Transverse colon (tissue), 4 donors: ENCODE measurements at regions not wholly inside any gene's neighbourhood (a gene's known extent, or its start where the extent isn't known, plus 50 kb on each side); places are given as distances from the start of the nearest gene placed in this dataset.
A peak's percentile ranks its signal among the peaks of the same experiment; 100 is the strongest.

Experiments used
- DNase-seq: peaks from one replicate; pipeline ENCODE4 v3.0.0-alpha.2; 2019
- H3K27ac ChIP-seq, 4 donors: fragments of 200-600 bp; sonication (generic); 2 replicates each; pipeline ENCODE4 v1.5.1; 2016 to 2018; ENCODE audit warnings: inconsistent platforms in 4 of 4
- H3K27me3 ChIP-seq: fragments of 200-600 bp; sonication (generic); 2 replicates; pipeline ENCODE4 v1.5.1; 2017; ENCODE audit warnings: inconsistent platforms
- H3K36me3 ChIP-seq, 4 donors: fragments of 200-600 bp; sonication (generic); 2 replicates each; pipeline ENCODE4 v1.5.1; 2017 to 2019; ENCODE audit warnings: inconsistent platforms in 4 of 4
- H3K4me1 ChIP-seq, 4 donors: fragments of 200-600 bp; sonication (generic); 2 replicates each; pipeline ENCODE4 v1.5.1; 2017 to 2020; ENCODE audit warnings: inconsistent platforms in 4 of 4
- H3K4me3 ChIP-seq, 4 donors: fragments of 200-600 bp; sonication (generic); 1 replicate in 1 of 4; 2 replicates in 3 of 4; pipeline versions ENCODE4 v1.5.1 to v1.6.1; 2017 to 2019; ENCODE audit warnings: inconsistent platforms in 4 of 4
- H3K9me3 ChIP-seq, 2 donors: fragments of 200-600 bp; sonication (generic); 2 replicates each; pipeline ENCODE4 v1.5.1; 2017 to 2019; ENCODE audit warnings: inconsistent platforms in 2 of 2
- EP300 ChIP-seq: sonication (generic); formaldehyde crosslinking; IDR thresholded peaks from one replicate; pipeline ENCODE4 v1.6.1; 2017; ENCODE audit warnings: antibody characterized with exemption, low read depth
- POLR2A ChIP-seq: fragments of 450-650 bp; IDR thresholded peaks from one replicate; pipeline ENCODE4 v1.6.1; 2016; ENCODE audit warnings: antibody characterized with exemption, mild to moderate bottlenecking, moderate library complexity
- POLR2AphosphoS5 ChIP-seq, 3 donors: sonication (generic); formaldehyde crosslinking; IDR thresholded peaks; one replicate each; pipeline ENCODE4 v1.6.1; 2016; ENCODE audit warnings: antibody characterized with exemption in 3 of 3
- WGBS, 2 donors: methylation state at CpG; one replicate each; pipeline ENCODE4 v1.1.5; 2018; ENCODE audit warnings: low coverage in 1 of 2; 5-methylcytosine and 5-hydroxymethylcytosine counted together
- in situ Hi-C, 4 donors: fragments of 200-750 bp; cut with MboI; loops; one replicate each; pipeline versions ENCODE4 v1.15.0 to v1.15.1; 2017; ENCODE audit warnings: low sequenced_read_pairs in 3 of 4, low pct_ligation_motif_present in 1 of 4, low pct_unique_long_range_greater_than_20kb in 1 of 4
- intact Hi-C: fragments of 100-400 bp; cut with DNase I; formaldehyde crosslinking; loops from one replicate; pipeline ENCODE4 v1.15.1; 2023; ENCODE audit warnings: low total_unique reads
- TF ChIP-seq, protein P1 (sequence below), 5 experiments: fragments of 200-600 bp in 3 of 5; fragments of 450-650 bp in 2 of 5; sonication (generic) in 3 of 5; IDR thresholded peaks; 1 replicate in 2 of 5; 2 replicates in 3 of 5; pipeline ENCODE4 v1.5.1; 2016 to 2017; ENCODE audit warnings: antibody characterized with exemption in 5 of 5, inconsistent platforms in 3 of 5, mild to moderate bottlenecking in 2 of 5, moderate library complexity in 1 of 5

DNA sequence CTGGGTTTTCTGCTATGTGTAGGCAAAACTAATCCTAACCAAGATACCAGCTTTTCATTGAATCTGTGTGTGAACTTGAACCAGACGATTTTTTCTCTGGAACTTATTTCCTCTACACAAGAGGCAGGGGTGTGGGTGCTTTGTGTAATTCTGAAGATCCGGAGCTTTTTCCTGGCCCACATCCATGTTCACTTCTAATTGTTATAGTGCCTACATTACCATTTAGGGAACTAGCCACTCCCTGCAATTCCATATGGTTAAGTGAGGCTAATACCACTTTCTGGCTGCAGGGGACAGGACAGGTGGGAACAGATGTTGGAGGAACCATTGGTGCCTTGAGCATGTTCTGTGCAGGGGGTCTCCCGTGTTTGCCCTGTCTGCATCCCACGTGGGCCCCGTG lies 83.4 kb upstream of the FMN2 start:
- in situ Hi-C loops: no loop called here
- Histone ChIP-seq H3K4me1 (peaks cover 0 to 8% (median 4%) of the 10 kb centered on the region in 4 donors), H3K27ac (no peak overlapping the region), H3K9me3 (no peaks in the 10 kb centered on the region), H3K27me3 (peaks cover 7% of the 10 kb centered on the region), H3K4me3 (no peak overlapping the region), H3K36me3 (no peaks in the 10 kb centered on the region)
- DNase-seq: peak; percentile 33
- intact Hi-C loops: no loop called here
- TF ChIP-seq EP300: no peak
- TF ChIP-seq, protein P1, sequence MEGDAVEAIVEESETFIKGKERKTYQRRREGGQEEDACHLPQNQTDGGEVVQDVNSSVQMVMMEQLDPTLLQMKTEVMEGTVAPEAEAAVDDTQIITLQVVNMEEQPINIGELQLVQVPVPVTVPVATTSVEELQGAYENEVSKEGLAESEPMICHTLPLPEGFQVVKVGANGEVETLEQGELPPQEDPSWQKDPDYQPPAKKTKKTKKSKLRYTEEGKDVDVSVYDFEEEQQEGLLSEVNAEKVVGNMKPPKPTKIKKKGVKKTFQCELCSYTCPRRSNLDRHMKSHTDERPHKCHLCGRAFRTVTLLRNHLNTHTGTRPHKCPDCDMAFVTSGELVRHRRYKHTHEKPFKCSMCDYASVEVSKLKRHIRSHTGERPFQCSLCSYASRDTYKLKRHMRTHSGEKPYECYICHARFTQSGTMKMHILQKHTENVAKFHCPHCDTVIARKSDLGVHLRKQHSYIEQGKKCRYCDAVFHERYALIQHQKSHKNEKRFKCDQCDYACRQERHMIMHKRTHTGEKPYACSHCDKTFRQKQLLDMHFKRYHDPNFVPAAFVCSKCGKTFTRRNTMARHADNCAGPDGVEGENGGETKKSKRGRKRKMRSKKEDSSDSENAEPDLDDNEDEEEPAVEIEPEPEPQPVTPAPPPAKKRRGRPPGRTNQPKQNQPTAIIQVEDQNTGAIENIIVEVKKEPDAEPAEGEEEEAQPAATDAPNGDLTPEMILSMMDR (IDR thresholded peaks at IDR 0.05): peak in 1 of 5 experiments; percentile 25
- WGBS, 2 donors: 39% methylated on average over 5 of the region's 5 CpGs; no CpG with 5 or more reads in 1 of the 2 donors

DNA sequence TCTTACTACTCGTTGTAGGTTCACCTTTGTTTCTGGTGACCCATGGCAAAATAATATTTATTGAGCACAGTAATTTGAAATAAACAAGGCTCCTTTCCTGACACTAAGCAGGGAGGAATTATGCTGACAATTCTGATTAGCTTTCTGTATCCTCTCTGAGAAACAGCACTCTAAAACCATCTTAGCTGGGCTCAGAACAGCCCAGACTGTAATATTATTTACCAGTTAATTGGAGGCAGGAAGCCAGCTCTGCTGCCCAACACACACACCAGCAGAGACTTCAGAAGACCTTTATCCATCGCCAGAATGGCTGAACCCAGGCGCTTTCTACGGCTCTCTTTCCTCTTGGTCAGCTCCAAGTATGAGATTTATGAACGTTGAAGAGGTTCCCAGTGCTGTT lies 77.6 kb upstream of the FMN2 start:
- no peaks in the 10 kb centered on the region for H3K4me1 ChIP-seq
- peaks cover 0 to 13% of the 10 kb centered on the region in 2 donors for H3K9me3 ChIP-seq
- intact Hi-C loops (no loop called here), in situ Hi-C loops (no loop called here)
- peaks cover 0 to 2% (median 0%) of the 10 kb centered on the region in 4 donors for H3K36me3 ChIP-seq
- H3K4me3 ChIP-seq: no peak overlapping the region
- TF ChIP-seq, protein P1 (IDR thresholded peaks at IDR 0.05): no peak
- 65 to 73% methylated on average over 3 to 5 of the region's 5 CpGs for WGBS, 2 donors
- no peaks in the 10 kb centered on the region for H3K27me3 ChIP-seq
- DNase-seq: no peak
- no peak overlapping the region for H3K27ac ChIP-seq

DNA sequence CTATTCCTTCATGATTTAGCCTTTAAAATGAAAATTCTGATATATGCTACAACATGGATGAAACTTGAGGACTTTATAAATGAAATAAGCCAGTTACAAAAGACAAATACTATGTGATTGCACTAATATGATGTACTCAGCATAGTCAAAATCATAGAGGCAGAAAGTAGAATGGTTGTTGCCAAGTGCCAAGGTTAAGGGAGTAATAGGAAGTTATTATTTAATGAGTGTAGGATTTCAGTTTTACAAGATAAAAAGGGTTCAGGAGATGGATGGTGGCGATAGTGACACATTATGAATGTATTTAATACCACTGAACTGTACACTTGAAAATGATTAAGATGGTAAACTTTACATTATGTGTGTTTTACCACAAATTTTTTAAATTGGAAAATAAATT lies 73.1 kb upstream of the FMN2 start:
- intact Hi-C loops: no loop called here
- WGBS, 2 donors: 0 to 86% methylated on average over 1 of the region's 1 CpG
- Histone ChIP-seq H3K9me3 (peaks cover 0 to 13% of the 10 kb centered on the region in 2 donors), H3K27ac (no peak overlapping the region), H3K4me1 (no peaks in the 10 kb centered on the region), H3K4me3 (no peak overlapping the region), H3K36me3 (peaks cover 0 to 2% (median 0%) of the 10 kb centered on the region in 4 donors), H3K27me3 (no peaks in the 10 kb centered on the region)
- no peak for DNase-seq
- in situ Hi-C loops: no loop called here
- TF ChIP-seq, protein P1 (IDR thresholded peaks at IDR 0.05): no peak
- no peak for TF ChIP-seq POLR2A
- TF ChIP-seq POLR2AphosphoS5 (IDR thresholded peaks at IDR 0.05): no peak
- no peak for TF ChIP-seq EP300

DNA sequence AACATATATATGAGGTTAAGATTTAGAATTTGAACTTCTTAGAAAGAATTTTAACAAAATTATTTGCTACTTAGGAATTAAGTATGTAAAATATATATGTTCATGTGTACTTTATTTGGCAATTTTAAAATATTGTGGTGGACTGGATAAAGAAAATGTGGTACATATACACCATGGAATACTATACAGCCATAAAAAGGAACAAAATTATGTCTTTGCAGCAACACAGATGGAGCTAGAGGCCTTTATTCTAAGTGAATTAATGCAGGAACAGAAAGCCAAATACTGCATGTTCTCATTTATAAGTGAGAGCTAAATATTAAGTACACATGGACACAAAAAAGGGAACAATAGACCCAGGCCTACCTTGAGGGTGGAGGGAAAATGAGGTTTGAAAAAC lies 72.2 kb upstream of the FMN2 start:
- intact Hi-C loops (no loop called here), in situ Hi-C loops (no loop called here)
- peaks cover 0 to 2% (median 0%) of the 10 kb centered on the region in 4 donors for H3K36me3 ChIP-seq
- TF ChIP-seq, protein P1 (IDR thresholded peaks at IDR 0.05): no peak
- TF ChIP-seq POLR2AphosphoS5 (IDR thresholded peaks at IDR 0.05): no peak
- no peak for TF ChIP-seq EP300
- no peak for TF ChIP-seq POLR2A
- no peaks in the 10 kb centered on the region for H3K27me3 ChIP-seq
- no peak overlapping the region for H3K4me3 ChIP-seq
- DNase-seq: no peak
- no peak overlapping the region for H3K27ac ChIP-seq
- H3K4me1 ChIP-seq: no peaks in the 10 kb centered on the region
- peaks cover 0 to 13% of the 10 kb centered on the region in 2 donors for H3K9me3 ChIP-seq
